ENCODE measurements at regions not wholly inside any gene's neighbourhood (a gene's known extent, or its start where the extent isn't known, plus 50 kb on each side); places are given as distances from the start of the nearest gene placed in this dataset.
A peak's percentile ranks its signal among the peaks of the same experiment; 100 is the strongest.

- Histone ChIP-seq H2BK12ac (ENCODE audit: low read depth, low read length) (no peak overlapping the region), H3K23me2 (ENCODE audit: low read depth, low read length) (no peaks in the 10 kb centered on the region; the same call in 1 of the 2 replicates), H3K36me3 (ENCODE audit: control insufficient read depth in 2 of 4, insufficient read depth in 4 of 4, low read length in 3 of 4) (no peaks in the 10 kb centered on the region), H2AFZ (ENCODE audit: low read length) (no peak overlapping the region), H3K79me1 (ENCODE audit: low read depth, low read length) (no peaks in the 10 kb centered on the region), H3K18ac (ENCODE audit: extremely low read depth, low read length) (no peak overlapping the region), H4K91ac (replicated peaks; ENCODE audit: insufficient read length, low read length) (no peak overlapping the region), H2BK120ac (replicated peaks; ENCODE audit: low read depth, low read length) (no peak overlapping the region), H3K9ac (replicated peaks in 1 of 4; ENCODE audit: extremely low read depth in 1 of 4, low read depth in 3 of 4, low read length in 3 of 4) (0 out of 7 replicates have a peak overlapping the region, but pooled peaks of 1 of the 4 experiments have one; percentile 5), H3K9me3 (ENCODE audit: insufficient read depth in 2 of 2, low read depth in 1 of 2, low read length in 1 of 2) (no peaks in the 10 kb centered on the region), H3K4me2 (ENCODE audit: insufficient read depth in 1 of 2, low read depth in 2 of 2, low read length in 2 of 2) (no peak overlapping the region), H4K20me1 (replicated peaks in 1 of 2; ENCODE audit: control insufficient read depth in 1 of 2, insufficient read depth in 2 of 2, low read length in 2 of 2) (no peaks in the 10 kb centered on the region), H2BK5ac (ENCODE audit: low read depth, low read length) (no peak overlapping the region), H3K4me1 (replicated peaks in 1 of 4; ENCODE audit: control insufficient read depth in 3 of 4, insufficient read depth in 4 of 4, low read length in 3 of 4) (peaks cover 0 to 5% (median 0%) of the 10 kb centered on the region in 4 experiments; a peak in 1 of 7 replicates), H3K79me2 (ENCODE audit: control insufficient read depth in 1 of 2, insufficient read depth in 2 of 2, low read length in 2 of 2) (no peaks in the 10 kb centered on the region), H3K27me3 (replicated peaks in 1 of 4; ENCODE audit: control insufficient read depth in 3 of 4, extremely low read depth in 1 of 4, insufficient read depth in 3 of 4, low read length in 3 of 4) (peaks cover 0 to 1% (median 0%) of the 10 kb centered on the region in 4 experiments; a peak in 1 of 7 replicates), H4K5ac (ENCODE audit: insufficient read length, low read depth, low read length) (no peak overlapping the region), H2AK5ac (ENCODE audit: low read depth, low read length) (no peak overlapping the region), H2BK20ac (ENCODE audit: low read length) (no peak overlapping the region), H3K4me3 (ENCODE audit: extremely low read depth in 1 of 4, insufficient read depth in 2 of 4, low read depth in 3 of 4, low read length in 4 of 4) (no peak overlapping the region), H4K8ac (ENCODE audit: extremely low read depth, insufficient read depth, low read length) (no peak overlapping the region), H3K14ac (ENCODE audit: insufficient read length) (no peak overlapping the region), H3K27ac (ENCODE audit: low read depth, low read length) (no peak overlapping the region), H3K56ac (replicated peaks; ENCODE audit: insufficient read length, low read depth, low read length) (no peak overlapping the region), H3K23ac (ENCODE audit: insufficient read length) (no peak overlapping the region), H2BK15ac (ENCODE audit: low read length) (no peak overlapping the region), H3K4ac (replicated peaks; ENCODE audit: insufficient read length, low read depth, low read length) (no peak overlapping the region)
- FAIRE-seq (no peak), DNase-seq (ENCODE audit: low read depth in 1 of 2, low spot score in 2 of 2) (no peak)
- ChIA-PET POLR2A (ENCODE audit: partially characterized antibody) (no interaction called here), CTCF (ENCODE audit: partially characterized antibody) (no interaction called here)
- 88% methylated on average over 5 of the region's 5 CpGs; no CpG with 5 or more reads in 1 of the 2 experiments for WGBS, 2 experiments (ENCODE audit: extremely low coverage in 1 of 2, insufficient coverage in 1 of 2, insufficient read length in 1 of 2, insufficient replicate concordance in 2 of 2, low coverage in 1 of 2, low lambda C conversion rate in 2 of 2, missing lambda C conversion rate in 1 of 2)
- TF ChIP-seq GTF2F1 (IDR thresholded peaks at IDR 0.05; ENCODE audit: borderline replicate concordance, low read depth, low read length), result no peak
- TF ChIP-seq GABPA (IDR thresholded peaks at IDR 0.05; ENCODE audit: borderline replicate concordance, insufficient read depth, low read length), result no peak
- TF ChIP-seq KDM1A (IDR thresholded peaks at IDR 0.05; ENCODE audit: borderline replicate concordance, low read length), result no peak
- no peak for TF ChIP-seq SUZ12 (IDR thresholded peaks at IDR 0.05; ENCODE audit: low read length)
- no peak for TF ChIP-seq NANOG (IDR thresholded peaks at IDR 0.05; ENCODE audit: insufficient read depth, low read depth, low read length, poor library complexity, severe bottlenecking)
- no peak for TF ChIP-seq CHD2 (IDR thresholded peaks at IDR 0.05; ENCODE audit: low read length)
- no peak for TF ChIP-seq TEAD4 (IDR thresholded peaks at IDR 0.05; ENCODE audit: low read depth, low read length)
- no peak for TF ChIP-seq POLR2A (IDR thresholded peaks at IDR 0.05; ENCODE audit: control extremely low read depth in 1 of 2, low read depth in 2 of 2, low read length in 2 of 2)
- no peak for TF ChIP-seq HDAC6 (IDR thresholded peaks at IDR 0.05; ENCODE audit: low read depth, low read length)
- TF ChIP-seq RFX5 (IDR thresholded peaks at IDR 0.05; ENCODE audit: borderline replicate concordance, low read depth, low read length), result no peak
- no peak for TF ChIP-seq KDM5A (IDR thresholded peaks at IDR 0.05; ENCODE audit: low read length)
- no peak for TF ChIP-seq EGR1 (IDR thresholded peaks at IDR 0.05; ENCODE audit: borderline replicate concordance, low read depth, low read length)
- no peak for TF ChIP-seq EZH2 (IDR thresholded peaks at IDR 0.05; ENCODE audit: low read depth, low read length, severe bottlenecking)
- TF ChIP-seq SP2 (IDR thresholded peaks at IDR 0.05; ENCODE audit: low read length), result no peak
- no peak for TF ChIP-seq ATF3 (IDR thresholded peaks at IDR 0.05; ENCODE audit: insufficient read depth, low read depth, low read length)
Observed at GRCh38 chr3:3664935-3665334, 134.3 kb upstream of the LRRN1 start.

Measured in H1 (cell line).